HEK293 (cell line): ENCODE measurements at regions not wholly inside any gene's neighbourhood (a gene's known extent, or its start where the extent isn't known, plus 50 kb on each side); places are given as distances from the start of the nearest gene placed in this dataset.

Experiments used
- GLI2 ChIP-seq: fragments of 450-650 bp; formaldehyde crosslinking; IDR thresholded peaks from 2 replicates; pipeline ENCODE4; 2017; ENCODE audit warnings: missing biosample characterization, missing genetic modification characterization, low read depth, borderline replicate concordance
- TF ChIP-seq, protein P1 (sequence below): fragments of 450-650 bp; formaldehyde crosslinking; IDR thresholded peaks from 2 replicates; pipeline ENCODE4 v1.5.1; 2016; ENCODE audit warnings: missing biosample characterization, missing genetic modification characterization

DNA sequence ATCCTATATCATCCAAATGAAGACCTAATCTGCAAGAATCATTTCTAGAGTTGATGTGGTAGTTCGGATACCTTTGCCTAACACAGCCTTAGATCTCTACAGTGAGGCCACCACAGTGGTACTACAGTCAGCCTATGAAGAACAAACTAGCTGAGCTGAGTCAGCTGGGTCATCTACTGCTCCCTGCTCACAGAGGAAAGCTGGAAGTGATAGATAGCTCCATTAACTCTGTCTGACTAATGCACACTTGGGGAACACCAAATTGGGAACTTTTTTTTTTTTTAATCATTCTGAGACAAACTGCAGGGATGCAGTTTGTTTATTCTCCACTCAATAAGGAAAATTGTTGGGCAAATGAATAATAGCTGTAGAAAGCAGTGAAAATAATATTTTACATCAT lies 1160.6 kb downstream of the PCDH9 start:
- TF ChIP-seq, protein P1, sequence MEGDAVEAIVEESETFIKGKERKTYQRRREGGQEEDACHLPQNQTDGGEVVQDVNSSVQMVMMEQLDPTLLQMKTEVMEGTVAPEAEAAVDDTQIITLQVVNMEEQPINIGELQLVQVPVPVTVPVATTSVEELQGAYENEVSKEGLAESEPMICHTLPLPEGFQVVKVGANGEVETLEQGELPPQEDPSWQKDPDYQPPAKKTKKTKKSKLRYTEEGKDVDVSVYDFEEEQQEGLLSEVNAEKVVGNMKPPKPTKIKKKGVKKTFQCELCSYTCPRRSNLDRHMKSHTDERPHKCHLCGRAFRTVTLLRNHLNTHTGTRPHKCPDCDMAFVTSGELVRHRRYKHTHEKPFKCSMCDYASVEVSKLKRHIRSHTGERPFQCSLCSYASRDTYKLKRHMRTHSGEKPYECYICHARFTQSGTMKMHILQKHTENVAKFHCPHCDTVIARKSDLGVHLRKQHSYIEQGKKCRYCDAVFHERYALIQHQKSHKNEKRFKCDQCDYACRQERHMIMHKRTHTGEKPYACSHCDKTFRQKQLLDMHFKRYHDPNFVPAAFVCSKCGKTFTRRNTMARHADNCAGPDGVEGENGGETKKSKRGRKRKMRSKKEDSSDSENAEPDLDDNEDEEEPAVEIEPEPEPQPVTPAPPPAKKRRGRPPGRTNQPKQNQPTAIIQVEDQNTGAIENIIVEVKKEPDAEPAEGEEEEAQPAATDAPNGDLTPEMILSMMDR: no peak
- TF ChIP-seq GLI2: no peak
